ENCODE measurements at regions not wholly inside any gene's neighbourhood (a gene's known extent, or its start where the extent isn't known, plus 50 kb on each side); places are given as distances from the start of the nearest gene placed in this dataset.

DNA sequence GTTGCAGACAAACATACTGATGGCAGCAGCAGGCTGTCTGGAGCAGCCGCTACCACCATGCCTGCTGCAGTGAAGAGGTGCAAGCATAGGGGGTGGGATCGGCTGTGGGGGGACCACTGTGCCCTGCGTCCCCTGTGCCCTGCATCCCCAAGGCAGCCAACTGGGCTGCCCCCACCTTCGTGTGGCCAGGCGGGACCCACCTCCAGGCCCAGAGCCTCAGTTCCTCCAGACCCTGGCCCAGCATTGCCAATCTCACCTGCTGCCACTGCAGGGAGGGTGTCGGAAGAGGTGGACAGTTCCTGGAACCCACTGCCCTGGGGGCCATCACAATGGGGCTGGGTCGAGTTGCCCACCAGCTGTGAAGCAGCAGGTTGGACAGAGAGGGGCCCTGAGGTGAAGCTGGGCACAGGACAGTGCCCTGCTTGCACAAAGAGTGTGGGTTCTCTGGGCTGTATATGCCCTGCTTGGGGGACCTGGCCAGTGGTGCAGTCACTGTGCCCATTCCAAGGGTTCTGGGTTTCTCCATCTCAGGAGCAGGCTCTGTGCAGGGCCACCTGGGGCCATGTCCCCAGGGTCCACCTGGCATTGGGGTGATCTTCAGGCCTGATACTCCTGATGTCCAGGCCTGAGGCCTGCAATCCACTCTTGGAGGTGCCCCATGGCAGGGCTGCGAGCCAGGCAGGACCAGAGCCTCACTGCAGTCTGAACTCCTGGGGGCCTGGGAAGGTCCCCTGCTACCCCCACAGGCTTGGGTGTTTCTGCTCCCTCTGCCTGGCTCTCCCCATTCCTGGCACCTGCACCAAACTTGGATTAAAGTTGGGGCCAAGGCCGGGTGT, 261.4 kb upstream of the NRIP1 start:
- H3K9me3 ChIP-seq (replicated peaks; ENCODE audit: control insufficient read depth, insufficient read depth, low read depth, low read length), result no peaks in the 10 kb centered on the region
- in situ Hi-C loops (cut with MboI), result no loop called here
- no TSS peak for BruUV-seq (replicated peaks)
- no peaks in the 10 kb centered on the region for H3K9me1 ChIP-seq (ENCODE audit: control insufficient read depth, insufficient read depth, low read length)
- no peak for ATAC-seq
- intact Hi-C loops (cut with micrococcal nuclease), result no loop called here
- TF ChIP-seq NCOA1 (IDR thresholded peaks at IDR 0.05; ENCODE audit: low read depth) (no peak), L3MBTL2 (IDR thresholded peaks at IDR 0.05) (no peak), POLR3A (IDR thresholded peaks at IDR 0.05; ENCODE audit: borderline replicate concordance, extremely low read depth, insufficient read depth, insufficient read length) (no peak), MEF2D (tag; conservative IDR thresholded peaks at IDR 0.05; ENCODE audit: low read depth) (no peak), PTBP1 (IDR thresholded peaks at IDR 0.05; ENCODE audit: low read depth, low read length) (no peak), PCBP1 (IDR thresholded peaks at IDR 0.05; ENCODE audit: low read depth, low read length, poor library complexity, severe bottlenecking) (no peak), POLR2B (IDR thresholded peaks at IDR 0.05; ENCODE audit: low read depth, partially characterized antibody) (no peak), HDAC1 (IDR thresholded peaks at IDR 0.05) (no peak), DPF2 (IDR thresholded peaks at IDR 0.05) (no peak), OTX1 (CRISPR knock-in tag; IDR thresholded peaks at IDR 0.05) (no peak)
- TF ChIP-seq, protein P1, sequence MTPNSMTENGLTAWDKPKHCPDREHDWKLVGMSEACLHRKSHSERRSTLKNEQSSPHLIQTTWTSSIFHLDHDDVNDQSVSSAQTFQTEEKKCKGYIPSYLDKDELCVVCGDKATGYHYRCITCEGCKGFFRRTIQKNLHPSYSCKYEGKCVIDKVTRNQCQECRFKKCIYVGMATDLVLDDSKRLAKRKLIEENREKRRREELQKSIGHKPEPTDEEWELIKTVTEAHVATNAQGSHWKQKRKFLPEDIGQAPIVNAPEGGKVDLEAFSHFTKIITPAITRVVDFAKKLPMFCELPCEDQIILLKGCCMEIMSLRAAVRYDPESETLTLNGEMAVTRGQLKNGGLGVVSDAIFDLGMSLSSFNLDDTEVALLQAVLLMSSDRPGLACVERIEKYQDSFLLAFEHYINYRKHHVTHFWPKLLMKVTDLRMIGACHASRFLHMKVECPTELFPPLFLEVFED (CRISPR knock-in tag; conservative IDR thresholded peaks at IDR 0.05), result no peak
- no peaks in the 10 kb centered on the region for H3K27me3 ChIP-seq (ENCODE audit: control insufficient read depth in 2 of 2, insufficient read depth in 2 of 2, low read length in 2 of 2)
- H3K4me2 ChIP-seq (ENCODE audit: insufficient read depth, low read length), result no peak overlapping the region
- H4K20me1 ChIP-seq (replicated peaks; ENCODE audit: control insufficient read depth, insufficient read depth, low read length), result no peaks in the 10 kb centered on the region
- no peak for FAIRE-seq
- H3K36me3 ChIP-seq (ENCODE audit: control insufficient read depth, insufficient read depth, low read length), result no peaks in the 10 kb centered on the region
- H3K79me2 ChIP-seq (ENCODE audit: control insufficient read depth, insufficient read depth, low read length), result no peaks in the 10 kb centered on the region
- H2AFZ ChIP-seq (ENCODE audit: low read depth, low read length), result no peak overlapping the region
- no peak overlapping the region for H3K4me3 ChIP-seq
- no peak for DNase-seq (ENCODE audit: extremely low read depth in 1 of 4, low spot score in 3 of 4)
- WGBS (ENCODE audit: insufficient coverage, low coverage, missing lambda C conversion rate), result 22% methylated on average over 9 of the region's 9 CpGs
- ChIA-PET CTCF (ENCODE audit: low intra/inter-chr PET ratio) (no interaction called here), POLR2A (no interaction called here)
- H3K27ac ChIP-seq (ENCODE audit: extremely low read depth, low read depth, low read length), result no peak overlapping the region
- no peaks in the 10 kb centered on the region for H3K4me1 ChIP-seq (replicated peaks in 1 of 2; ENCODE audit: control insufficient read depth in 2 of 2, insufficient read depth in 2 of 2, low read length in 2 of 2)
- H3K9ac ChIP-seq (ENCODE audit: insufficient read depth in 1 of 2, low read depth in 2 of 2, low read length in 2 of 2), result no peak overlapping the region
